GM19452 (cell line): ENCODE measurements at regions not wholly inside any gene's neighbourhood (a gene's known extent, or its start where the extent isn't known, plus 50 kb on each side); places are given as distances from the start of the nearest gene placed in this dataset.
A peak's percentile ranks its signal among the peaks of the same experiment; 100 is the strongest.

Experiments used
- ATAC-seq: cut with Tn5 transposase; IDR thresholded peaks from one replicate; pipeline ENCODE4 v1.9.1; 2021; ENCODE audit not compliant: unreplicated experiment

GRCh38 chr20:24148372-24148771, 159.8 kb upstream of the GGTLC1 start:
- ATAC-seq = peak; percentile 81

- no peak for ATAC-seq
These were observed 159.4 kb upstream of the GGTLC1 start for GRCh38 chr20:24147961-24148360.

GRCh38 chr20:24147479-24147878, 158.9 kb upstream of the GGTLC1 start:
- ATAC-seq = no peak

- ATAC-seq = no peak
These were observed 157.7 kb upstream of the GGTLC1 start for GRCh38 chr20:24146231-24146634.

- no peak for ATAC-seq
These were observed 155.8 kb upstream of the GGTLC1 start for GRCh38 chr20:24144371-24144770.

GRCh38 chr20:24141111-24141510, 152.5 kb upstream of the GGTLC1 start:
- no peak for ATAC-seq

GRCh38 chr20:24139846-24140245, 151.3 kb upstream of the GGTLC1 start:
- no peak for ATAC-seq

GRCh38 chr20:24138951-24139350, 150.4 kb upstream of the GGTLC1 start:
- no peak for ATAC-seq

- ATAC-seq = no peak
These were observed 149.7 kb upstream of the GGTLC1 start for GRCh38 chr20:24138196-24138857.

- no peak for ATAC-seq
These were observed 148.2 kb upstream of the GGTLC1 start for GRCh38 chr20:24136659-24137246.

GRCh38 chr20:24135781-24136180, 147.2 kb upstream of the GGTLC1 start:
- ATAC-seq = no peak

- ATAC-seq = no peak
These were observed 146.4 kb upstream of the GGTLC1 start for GRCh38 chr20:24134930-24135329.

- no peak for ATAC-seq
These were observed 145.7 kb upstream of the GGTLC1 start for GRCh38 chr20:24134284-24134683.

GRCh38 chr20:24132246-24132645, 143.7 kb upstream of the GGTLC1 start:
- ATAC-seq = no peak

- no peak for ATAC-seq
These were observed 143.1 kb upstream of the GGTLC1 start for GRCh38 chr20:24131684-24132083.

GRCh38 chr20:24131281-24131680, 142.7 kb upstream of the GGTLC1 start:
- ATAC-seq = no peak

GRCh38 chr20:24129641-24130040, 141.1 kb upstream of the GGTLC1 start:
- ATAC-seq = no peak

- no peak for ATAC-seq
These were observed 136.5 kb upstream of the GGTLC1 start for GRCh38 chr20:24124951-24125650.

- ATAC-seq = no peak
These were observed 135.4 kb upstream of the GGTLC1 start for GRCh38 chr20:24124003-24124402.

- no peak for ATAC-seq
These were observed 130.0 kb upstream of the GGTLC1 start for GRCh38 chr20:24118441-24119175.

- ATAC-seq = no peak
These were observed 129.5 kb upstream of the GGTLC1 start for GRCh38 chr20:24118034-24118433.

- ATAC-seq = no peak
These were observed 128.8 kb upstream of the GGTLC1 start for GRCh38 chr20:24117383-24117782.
